ENCODE measurements at regions not wholly inside any gene's neighbourhood (a gene's known extent, or its start where the extent isn't known, plus 50 kb on each side); places are given as distances from the start of the nearest gene placed in this dataset.

DNA sequence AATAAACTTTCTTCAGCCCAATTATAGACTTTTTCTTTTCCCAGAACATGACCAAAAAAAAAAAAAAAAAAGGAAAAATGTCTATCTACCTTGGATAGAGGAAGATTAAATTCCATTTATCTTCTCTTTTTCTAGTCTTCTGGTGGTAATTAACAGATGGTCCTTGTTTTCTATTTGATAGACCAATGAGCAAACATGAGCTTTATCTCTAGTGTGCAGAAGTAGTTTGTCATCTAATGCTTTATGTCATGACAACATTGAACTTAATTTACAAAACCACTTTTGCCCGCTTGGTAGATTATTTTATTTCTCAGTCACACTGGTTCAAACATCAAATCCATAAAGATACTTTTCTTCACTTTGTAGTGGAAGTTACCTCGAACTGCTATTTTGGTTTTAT, 69.5 kb upstream of the ELL2 start:
- no peak for TF ChIP-seq CTCF (conservative IDR thresholded peaks at IDR 0.05; ENCODE audit: low read depth, low read length)
- TF ChIP-seq EZH2 (IDR thresholded peaks at IDR 0.05; ENCODE audit: borderline replicate concordance, low read depth, low read length, poor library complexity, severe bottlenecking), result no peak
